Mesenchymal stem cell (in vitro differentiated cells and primary cell): ENCODE measurements at regions not wholly inside any gene's neighbourhood (a gene's known extent, or its start where the extent isn't known, plus 50 kb on each side); places are given as distances from the start of the nearest gene placed in this dataset.
A peak's percentile ranks its signal among the peaks of the same experiment; 100 is the strongest.

Source experiments
- DNase-seq: peaks from one replicate; pipeline ENCODE4 v3.0.0-alpha.2; 2013
- H2AFZ ChIP-seq: one replicate; pipeline ENCODE4 v1.6.1; 2013; ENCODE audit warnings: low read depth, mild to moderate bottlenecking, control low read depth, inconsistent platforms, low read length, moderate library complexity
- H2AK5ac ChIP-seq: 2 replicates; pipeline ENCODE4 v1.6.1; 2013; ENCODE audit warnings: low read length, moderate library complexity, mild to moderate bottlenecking, inconsistent platforms; ENCODE audit not compliant: severe bottlenecking
- H2BK120ac ChIP-seq: one replicate; pipeline ENCODE4 v1.6.1; 2013; ENCODE audit warnings: low read depth, mild to moderate bottlenecking, inconsistent platforms, low read length, moderate library complexity
- H2BK12ac ChIP-seq, 2 experiments: one replicate each; pipeline ENCODE4 v1.6.1; 2013; ENCODE audit warnings: inconsistent platforms in 2 of 2, low read length in 2 of 2, mild to moderate bottlenecking in 2 of 2, moderate library complexity in 2 of 2, control low read depth in 1 of 2
- H2BK15ac ChIP-seq: one replicate; pipeline ENCODE4 v1.6.1; 2013; ENCODE audit warnings: mild to moderate bottlenecking, low read depth, inconsistent platforms; ENCODE audit not compliant: poor library complexity, severe bottlenecking
- H2BK5ac ChIP-seq: 2 replicates; pipeline ENCODE4 v1.6.1; 2013; ENCODE audit warnings: low read depth, mild to moderate bottlenecking, low read length, control low read depth, inconsistent platforms; ENCODE audit not compliant: poor library complexity, severe bottlenecking
- H3K14ac ChIP-seq, 2 experiments: one replicate each; pipeline ENCODE4 v1.6.1; 2013; ENCODE audit warnings: inconsistent platforms in 2 of 2, low read length in 2 of 2, control low read depth in 1 of 2, mild to moderate bottlenecking in 1 of 2, moderate library complexity in 1 of 2
- H3K18ac ChIP-seq, 2 experiments: one replicate each; pipeline ENCODE4 v1.6.1; 2013; ENCODE audit warnings: inconsistent platforms in 2 of 2, low read length in 2 of 2, control low read depth in 1 of 2, low read depth in 1 of 2, mild to moderate bottlenecking in 1 of 2
- H3K23ac ChIP-seq, 2 experiments: one replicate each; pipeline ENCODE4 v1.6.1; 2013; ENCODE audit warnings: inconsistent platforms in 2 of 2, low read length in 2 of 2, mild to moderate bottlenecking in 2 of 2, moderate library complexity in 2 of 2, control low read depth in 1 of 2
- H3K27ac ChIP-seq: 2 replicates; pipeline ENCODE4 v1.5.1; 2013; ENCODE audit warnings: mild to moderate bottlenecking, moderate library complexity, low read length, control low read depth, inconsistent platforms; ENCODE audit not compliant: poor library complexity, severe bottlenecking
- H3K27me3 ChIP-seq, 2 experiments: 2 replicates each; pipeline versions ENCODE4 v1.6.1 to v1.7.0; 2013; ENCODE audit warnings: low read length in 2 of 2, mild to moderate bottlenecking in 2 of 2, moderate library complexity in 2 of 2, control low read depth in 1 of 2, inconsistent platforms in 1 of 2; ENCODE audit not compliant: control insufficient read depth in 1 of 2, insufficient read depth in 1 of 2
- H3K36me3 ChIP-seq, 2 experiments: 2 replicates each; pipeline versions ENCODE4 v1.6.1 to v1.7.0; 2013; ENCODE audit warnings: low read length in 2 of 2, control low read depth in 1 of 2, inconsistent platforms in 1 of 2, low read depth in 1 of 2, mild to moderate bottlenecking in 1 of 2; ENCODE audit not compliant: insufficient read depth in 2 of 2, control insufficient read depth in 1 of 2
- H3K4ac ChIP-seq, 2 experiments: one replicate each; pipeline ENCODE4 v1.6.1; 2013; ENCODE audit warnings: inconsistent platforms in 2 of 2, low read length in 2 of 2, mild to moderate bottlenecking in 2 of 2, moderate library complexity in 2 of 2, control low read depth in 1 of 2, low read depth in 1 of 2
- H3K4me1 ChIP-seq: 2 replicates; pipeline ENCODE4 v1.6.1; 2013; ENCODE audit warnings: low read depth, low read length, control low read depth; ENCODE audit not compliant: control insufficient read depth, insufficient read depth
- H3K4me2 ChIP-seq: 2 replicates; pipeline ENCODE4 v1.6.1; 2013; ENCODE audit warnings: low read length, mild to moderate bottlenecking, inconsistent platforms; ENCODE audit not compliant: poor library complexity, severe bottlenecking
- H3K4me3 ChIP-seq, 2 experiments: 2 replicates each; pipeline versions ENCODE4 v1.5.1 to v1.7.0; 2013; ENCODE audit warnings: low read length in 2 of 2, mild to moderate bottlenecking in 2 of 2, control low read depth in 1 of 2, low read depth in 1 of 2; ENCODE audit not compliant: insufficient read depth in 1 of 2
- H3K79me1 ChIP-seq: replicated peaks from 2 replicates; pipeline ENCODE4 v1.6.1; 2013; ENCODE audit warnings: mild to moderate bottlenecking, control low read depth, low read length, inconsistent platforms; ENCODE audit not compliant: poor library complexity, severe bottlenecking
- H3K9ac ChIP-seq: 2 replicates; pipeline ENCODE4 v1.7.0; 2013; ENCODE audit warnings: mild to moderate bottlenecking, low read length, moderate library complexity
- H3K9me3 ChIP-seq: 2 replicates; pipeline ENCODE4 v1.7.0; 2013; ENCODE audit warnings: mild to moderate bottlenecking, low read length; ENCODE audit not compliant: control insufficient read depth
- H4K8ac ChIP-seq: one replicate; pipeline ENCODE4 v1.6.1; 2013; ENCODE audit warnings: inconsistent platforms, mild to moderate bottlenecking, low read length, moderate library complexity
- H4K91ac ChIP-seq: one replicate; pipeline ENCODE4 v1.6.1; 2013; ENCODE audit warnings: mild to moderate bottlenecking, low read length, inconsistent platforms
- WGBS: methylation state at CpG from one replicate; pipeline ENCODE4 v1.1.7; 2013; ENCODE audit warnings: mixed read lengths; 5-methylcytosine and 5-hydroxymethylcytosine counted together

DNA sequence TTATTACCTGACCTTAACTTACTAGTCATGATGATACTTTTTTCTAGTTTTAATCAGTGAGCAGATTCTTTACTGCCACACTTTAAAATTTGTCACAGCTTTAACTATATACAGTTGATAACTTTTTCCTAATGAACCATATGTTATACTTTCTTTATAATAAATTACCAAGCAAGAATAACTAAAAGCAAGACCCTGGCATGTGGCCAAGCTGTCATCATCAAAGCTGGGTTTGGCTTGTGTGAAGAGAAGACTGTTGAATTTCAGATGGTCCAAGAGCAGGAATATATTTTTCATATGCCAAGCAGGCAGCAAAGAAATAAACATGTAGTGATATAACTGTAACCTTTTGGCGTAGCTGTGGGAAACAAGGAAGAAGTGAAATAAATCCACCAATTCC is 93.5 kb downstream of the PUS7L start:
- Histone ChIP-seq H2AFZ (no peak overlapping the region), H3K4me3 (no peak overlapping the region), H3K9me3 (no peaks in the 10 kb centered on the region), H3K27ac (no peak overlapping the region), H3K79me1 (no peaks in the 10 kb centered on the region), H4K91ac (no peak overlapping the region), H2AK5ac (no peak overlapping the region), H3K4ac (no peak overlapping the region), H3K18ac (no peak overlapping the region), H3K23ac (no peak overlapping the region), H2BK12ac (no peak overlapping the region), H3K27me3 (peaks cover 0 to 4% of the 10 kb centered on the region in 2 experiments), H2BK120ac (no peak overlapping the region), H4K8ac (no peak overlapping the region), H2BK15ac (no peak overlapping the region), H3K14ac (no peak overlapping the region), H3K4me2 (no peak overlapping the region), H3K4me1 (no peaks in the 10 kb centered on the region), H3K9ac (no peak overlapping the region), H2BK5ac (no peak overlapping the region), H3K36me3 (no peaks in the 10 kb centered on the region)
- no CpG with 5 or more reads among the region's 1 CpG for WGBS
- no peak for DNase-seq

DNA sequence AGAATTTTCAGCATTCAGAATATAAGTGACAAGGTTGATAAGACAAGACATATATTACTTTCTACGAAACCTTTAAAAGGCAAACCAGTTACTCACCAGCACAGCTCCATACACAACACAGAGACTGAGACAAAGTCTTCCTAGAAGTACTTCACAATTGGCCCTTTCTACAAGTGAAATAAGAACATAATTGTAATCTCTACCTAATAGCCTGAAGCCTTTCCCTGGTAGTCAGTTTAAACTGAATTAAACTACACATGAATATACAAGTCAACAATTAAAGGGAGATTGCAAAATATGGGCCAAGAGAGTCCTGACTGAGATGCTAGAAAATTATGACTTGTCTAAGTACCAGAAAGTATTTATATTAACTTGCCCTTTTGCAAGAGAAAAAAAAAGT is 95.9 kb downstream of the PUS7L start:
- peaks cover 0 to 4% of the 10 kb centered on the region in 2 experiments for H3K27me3 ChIP-seq
- H2AFZ ChIP-seq = no peak overlapping the region
- H2BK12ac ChIP-seq = no peak overlapping the region
- H3K4me1 ChIP-seq = no peaks in the 10 kb centered on the region
- H2BK120ac ChIP-seq = no peak overlapping the region
- H3K4ac ChIP-seq = no peak overlapping the region
- DNase-seq = no peak
- no peak overlapping the region for H3K9ac ChIP-seq
- no peaks in the 10 kb centered on the region for H3K36me3 ChIP-seq
- no peak overlapping the region for H2AK5ac ChIP-seq
- H3K79me1 ChIP-seq = no peaks in the 10 kb centered on the region
- no peak overlapping the region for H4K91ac ChIP-seq
- H3K4me2 ChIP-seq = no peak overlapping the region
- no peak overlapping the region for H3K27ac ChIP-seq
- H3K18ac ChIP-seq = no peak overlapping the region
- no peak overlapping the region for H3K4me3 ChIP-seq
- H3K14ac ChIP-seq = no peak overlapping the region
- whole genome bisulfite sequencing = 83% methylated on average over 1 of the region's 1 CpG
- H2BK15ac ChIP-seq = no peak overlapping the region
- no peak overlapping the region for H4K8ac ChIP-seq
- no peaks in the 10 kb centered on the region for H3K9me3 ChIP-seq
- H3K23ac ChIP-seq = no peak overlapping the region
- no peak overlapping the region for H2BK5ac ChIP-seq

DNA sequence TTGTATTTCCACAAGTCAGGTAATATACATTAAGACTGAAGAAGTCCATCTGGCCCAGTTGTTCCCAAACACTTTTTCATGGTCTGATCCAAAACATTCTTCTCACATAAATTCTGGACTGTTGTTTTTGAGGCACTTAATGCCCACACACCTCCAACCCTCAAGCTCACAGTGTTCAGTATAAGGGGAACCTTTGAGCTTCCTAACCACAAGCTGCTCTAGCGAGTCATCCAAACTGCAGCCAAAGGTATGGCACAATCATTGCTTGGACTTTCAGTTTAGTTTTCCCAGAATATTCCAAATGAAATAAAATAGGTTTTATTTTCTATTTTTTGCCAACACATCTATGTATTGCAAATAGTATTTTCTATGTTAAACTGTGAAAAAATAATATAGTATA is 103.0 kb downstream of the PUS7L start:
- H3K23ac ChIP-seq = no peak overlapping the region
- DNase-seq = peak; percentile 41
- no peak overlapping the region for H3K27ac ChIP-seq
- no peaks in the 10 kb centered on the region for H3K9me3 ChIP-seq
- H3K4me2 ChIP-seq = no peak overlapping the region
- H2BK120ac ChIP-seq = no peak overlapping the region
- no peak overlapping the region for H2AK5ac ChIP-seq
- H3K18ac ChIP-seq = no peak overlapping the region
- H2BK12ac ChIP-seq = no peak overlapping the region
- no peak overlapping the region for H3K14ac ChIP-seq
- H3K4me3 ChIP-seq = no peak overlapping the region
- no peak overlapping the region for H2BK15ac ChIP-seq
- H4K8ac ChIP-seq = no peak overlapping the region
- H4K91ac ChIP-seq = no peak overlapping the region
- no peak overlapping the region for H3K9ac ChIP-seq
- no peak overlapping the region for H2BK5ac ChIP-seq
- no peak overlapping the region for H2AFZ ChIP-seq
- no peak overlapping the region for H3K4ac ChIP-seq
- no peaks in the 10 kb centered on the region for H3K4me1 ChIP-seq
- WGBS = 78% methylated on average over 1 of the region's 1 CpG
- no peaks in the 10 kb centered on the region for H3K79me1 ChIP-seq
- peaks cover 0 to 2% of the 10 kb centered on the region in 2 experiments for H3K27me3 ChIP-seq
- no peaks in the 10 kb centered on the region for H3K36me3 ChIP-seq

DNA sequence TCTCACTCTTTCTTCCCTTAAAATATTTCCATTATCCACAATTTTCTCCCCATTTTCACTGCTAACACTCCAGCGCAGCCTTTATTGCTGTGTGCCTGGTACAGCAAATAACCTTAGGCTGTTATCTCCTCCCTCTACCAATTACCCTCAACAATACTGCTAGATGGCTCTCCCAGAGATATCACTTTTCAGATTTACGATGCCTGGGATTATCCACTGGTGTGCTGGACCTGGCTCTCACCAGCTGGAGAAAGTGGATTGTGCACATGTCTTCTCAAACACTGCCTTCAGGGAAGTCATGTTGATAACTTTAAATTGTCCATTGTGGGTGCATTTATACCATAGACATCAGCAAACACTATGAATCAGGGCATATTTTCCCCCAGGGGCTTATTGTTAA is 101.9 kb upstream of the ADAMTS20 start:
- Histone ChIP-seq H3K23ac (no peak overlapping the region), H4K91ac (no peak overlapping the region), H2BK15ac (no peak overlapping the region), H3K4me3 (no peak overlapping the region), H2AK5ac (no peak overlapping the region), H2AFZ (no peak overlapping the region), H4K8ac (no peak overlapping the region), H3K9ac (no peak overlapping the region), H3K79me1 (no peaks in the 10 kb centered on the region), H3K4me1 (no peaks in the 10 kb centered on the region), H3K4me2 (no peak overlapping the region), H2BK120ac (no peak overlapping the region), H3K27me3 (peaks cover 2 to 4% of the 10 kb centered on the region in 2 experiments), H3K9me3 (no peaks in the 10 kb centered on the region), H3K36me3 (no peaks in the 10 kb centered on the region), H2BK12ac (no peak overlapping the region), H3K14ac (no peak overlapping the region), H3K4ac (no peak overlapping the region), H2BK5ac (no peak overlapping the region), H3K27ac (no peak overlapping the region), H3K18ac (no peak overlapping the region)
- DNase-seq = no peak
- WGBS = 39% methylated on average over 2 of the region's 2 CpGs
